Ovary (tissue), 3 donors: ENCODE measurements at regions not wholly inside any gene's neighbourhood (a gene's known extent, or its start where the extent isn't known, plus 50 kb on each side); places are given as distances from the start of the nearest gene placed in this dataset.

Experiments
- EP300 ChIP-seq: sonication (generic); formaldehyde crosslinking; IDR thresholded peaks from one replicate; pipeline ENCODE4 v1.6.1; 2017; ENCODE audit warnings: antibody characterized with exemption
- TF ChIP-seq, protein P1 (sequence below), 3 donors: fragments of 450-650 bp in 2 of 3; fragments of 200-600 bp in 1 of 3; IDR thresholded peaks; one replicate each; pipeline versions ENCODE4 v1.5.1 to v1.8.0; 2016 to 2022; ENCODE audit warnings: antibody characterized with exemption in 3 of 3, mild to moderate bottlenecking in 1 of 3
- donor health status: DM: no; HTN: no; CAD: no.

DNA sequence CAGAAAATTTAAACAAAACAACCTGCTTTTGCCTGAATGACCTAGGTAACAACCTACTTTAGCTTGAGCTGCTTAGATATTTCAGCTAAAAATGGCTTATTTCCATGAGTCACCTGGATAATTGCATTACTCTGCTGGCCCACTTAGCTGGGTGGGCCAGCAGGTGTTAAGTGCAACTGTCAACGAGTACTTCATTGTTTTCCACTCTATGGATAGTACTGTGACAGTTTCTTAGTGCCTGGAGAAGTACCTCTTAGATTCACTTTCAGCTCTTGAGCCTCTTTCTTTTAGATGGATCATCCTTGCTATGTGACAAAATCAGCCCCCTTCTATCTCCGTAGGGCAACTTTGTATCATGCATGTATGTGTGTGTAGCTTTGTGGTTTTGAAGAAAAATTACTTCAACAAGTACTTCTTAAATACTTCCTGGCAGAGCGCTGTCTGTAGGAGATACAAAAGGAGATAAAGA, 368.2 kb upstream of the ATP2B1 start:
- TF ChIP-seq, protein P1, sequence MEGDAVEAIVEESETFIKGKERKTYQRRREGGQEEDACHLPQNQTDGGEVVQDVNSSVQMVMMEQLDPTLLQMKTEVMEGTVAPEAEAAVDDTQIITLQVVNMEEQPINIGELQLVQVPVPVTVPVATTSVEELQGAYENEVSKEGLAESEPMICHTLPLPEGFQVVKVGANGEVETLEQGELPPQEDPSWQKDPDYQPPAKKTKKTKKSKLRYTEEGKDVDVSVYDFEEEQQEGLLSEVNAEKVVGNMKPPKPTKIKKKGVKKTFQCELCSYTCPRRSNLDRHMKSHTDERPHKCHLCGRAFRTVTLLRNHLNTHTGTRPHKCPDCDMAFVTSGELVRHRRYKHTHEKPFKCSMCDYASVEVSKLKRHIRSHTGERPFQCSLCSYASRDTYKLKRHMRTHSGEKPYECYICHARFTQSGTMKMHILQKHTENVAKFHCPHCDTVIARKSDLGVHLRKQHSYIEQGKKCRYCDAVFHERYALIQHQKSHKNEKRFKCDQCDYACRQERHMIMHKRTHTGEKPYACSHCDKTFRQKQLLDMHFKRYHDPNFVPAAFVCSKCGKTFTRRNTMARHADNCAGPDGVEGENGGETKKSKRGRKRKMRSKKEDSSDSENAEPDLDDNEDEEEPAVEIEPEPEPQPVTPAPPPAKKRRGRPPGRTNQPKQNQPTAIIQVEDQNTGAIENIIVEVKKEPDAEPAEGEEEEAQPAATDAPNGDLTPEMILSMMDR (IDR thresholded peaks at IDR 0.05): no peak
- TF ChIP-seq EP300: no peak
